ENCODE measurements at regions not wholly inside any gene's neighbourhood (a gene's known extent, or its start where the extent isn't known, plus 50 kb on each side); places are given as distances from the start of the nearest gene placed in this dataset.

- TF ChIP-seq CTCF (IDR thresholded peaks at IDR 0.05) (no peak), POLR2A (IDR thresholded peaks at IDR 0.05) (no peak)
Measured at GRCh38 chr14:106530031-106530422, 1003.6 kb downstream of the TMEM121 start.

Measured in body of pancreas (tissue), 4 donors.